Fibroblast of skin of back (primary cell): ENCODE measurements at regions not wholly inside any gene's neighbourhood (a gene's known extent, or its start where the extent isn't known, plus 50 kb on each side); places are given as distances from the start of the nearest gene placed in this dataset.

Source experiments
- DNase-seq: peaks from one replicate; pipeline ENCODE4 v3.0.0-alpha.2; 2013

- DNase-seq = peak; percentile 9
Observed at GRCh38 chr7:22909917-22910316, 87.3 kb upstream of the TOMM7 start.

DNA sequence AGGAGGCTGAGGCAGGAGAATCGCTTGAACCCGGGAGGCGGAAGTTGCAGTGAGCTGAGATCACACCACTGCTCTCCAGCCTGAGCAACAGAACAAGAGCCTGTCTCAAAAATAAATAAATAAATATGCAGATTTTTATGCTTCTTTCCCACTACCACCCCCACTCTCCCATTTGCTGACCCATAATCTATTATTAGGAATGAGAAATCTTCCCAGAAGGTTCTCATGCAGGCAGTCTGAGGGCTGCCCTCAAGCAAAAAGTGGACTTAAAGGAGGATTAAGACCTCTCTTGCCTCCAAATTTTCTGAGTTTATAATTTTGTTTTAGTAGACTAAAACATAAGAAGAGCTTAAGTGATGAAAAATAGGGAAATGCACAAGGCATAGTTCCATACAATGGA lies 85.2 kb upstream of the TOMM7 start:
- no peak for DNase-seq

GRCh38 chr7:22900784-22901183 lies 78.1 kb upstream of the TOMM7 start:
- DNase-seq = no peak

GRCh38 chr7:22900101-22900500 lies 77.5 kb upstream of the TOMM7 start:
- DNase-seq = no peak

DNA sequence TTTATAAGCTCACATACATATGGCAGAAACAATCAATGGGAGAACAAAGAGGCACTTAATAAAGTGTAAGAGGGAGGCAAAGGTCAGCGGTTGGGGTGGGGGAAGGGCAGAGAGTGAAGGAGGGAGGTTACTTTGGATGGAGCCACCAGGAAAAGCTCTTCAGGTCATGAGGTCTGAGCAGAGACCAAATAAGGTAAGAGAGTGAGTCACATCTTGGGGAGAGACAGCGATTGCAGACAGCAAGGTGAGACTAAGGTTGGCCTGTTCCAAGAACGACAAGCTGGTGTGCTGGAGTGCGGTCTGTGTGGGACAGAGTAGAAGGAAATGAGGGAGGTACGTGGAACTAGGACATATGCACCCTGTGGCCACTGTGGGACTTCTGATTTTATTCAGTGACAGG lies 74.3 kb upstream of the TOMM7 start:
- DNase-seq = no peak

DNA sequence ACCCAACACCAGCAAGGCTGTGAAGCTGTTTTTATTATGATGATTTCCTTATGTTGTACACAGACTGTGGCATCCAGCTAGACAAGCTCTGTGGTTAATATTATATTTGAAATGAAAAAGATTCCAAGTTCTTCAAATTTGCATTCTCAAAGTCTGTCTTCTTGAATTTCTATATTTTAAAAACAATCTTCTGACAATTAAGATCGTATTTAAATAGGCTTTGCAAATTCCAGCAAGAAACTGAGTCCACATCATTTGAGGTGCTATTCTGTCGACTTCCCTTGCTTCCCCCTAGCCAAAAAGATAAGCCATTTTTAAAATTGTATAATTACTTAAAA lies 73.1 kb upstream of the TOMM7 start:
- no peak for DNase-seq

GRCh38 chr7:22895140-22895827 lies 72.6 kb upstream of the TOMM7 start:
- peak; percentile 50 for DNase-seq

DNA sequence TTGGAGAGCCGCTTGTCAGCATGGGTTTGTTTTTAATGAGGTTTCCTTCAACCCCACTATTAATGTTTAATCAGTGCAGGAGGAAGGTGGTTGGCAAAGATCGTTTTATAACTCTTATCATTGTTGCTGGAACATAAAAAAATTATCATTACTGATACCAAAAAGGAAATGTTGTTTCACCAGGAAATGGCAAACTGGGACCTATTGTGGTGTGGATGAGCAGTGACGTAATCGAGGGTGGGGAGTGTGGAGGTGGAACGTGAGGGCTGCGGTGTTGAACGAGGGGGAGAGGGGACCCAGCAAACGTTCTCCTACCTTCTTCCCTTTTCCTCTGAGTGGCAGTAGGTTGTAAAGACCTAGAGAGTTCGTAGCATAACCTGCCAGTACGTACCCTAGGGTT lies 71.9 kb upstream of the TOMM7 start:
- no peak for DNase-seq

DNA sequence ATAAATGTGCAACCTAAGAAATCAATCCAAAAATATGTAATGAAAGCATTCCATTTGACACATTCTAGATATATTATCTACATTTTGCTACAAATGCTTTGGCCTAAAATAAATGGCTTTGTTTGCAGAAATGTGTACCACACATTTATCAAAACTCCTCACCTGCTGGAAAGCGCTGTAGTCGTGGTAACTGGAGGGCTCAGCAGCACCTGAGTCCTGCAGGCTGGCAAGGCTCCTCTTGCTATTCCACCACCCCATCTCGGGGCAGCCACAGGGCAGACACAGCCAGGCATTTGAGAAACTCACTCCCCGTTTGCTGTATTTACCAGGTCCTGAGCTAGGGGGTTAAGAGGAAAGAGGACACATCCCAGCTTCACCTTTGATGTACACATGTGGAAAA lies 68.1 kb upstream of the TOMM7 start:
- no peak for DNase-seq

GRCh38 chr7:22885797-22886261 lies 63.2 kb upstream of the TOMM7 start:
- DNase-seq = peak; percentile 36

DNA sequence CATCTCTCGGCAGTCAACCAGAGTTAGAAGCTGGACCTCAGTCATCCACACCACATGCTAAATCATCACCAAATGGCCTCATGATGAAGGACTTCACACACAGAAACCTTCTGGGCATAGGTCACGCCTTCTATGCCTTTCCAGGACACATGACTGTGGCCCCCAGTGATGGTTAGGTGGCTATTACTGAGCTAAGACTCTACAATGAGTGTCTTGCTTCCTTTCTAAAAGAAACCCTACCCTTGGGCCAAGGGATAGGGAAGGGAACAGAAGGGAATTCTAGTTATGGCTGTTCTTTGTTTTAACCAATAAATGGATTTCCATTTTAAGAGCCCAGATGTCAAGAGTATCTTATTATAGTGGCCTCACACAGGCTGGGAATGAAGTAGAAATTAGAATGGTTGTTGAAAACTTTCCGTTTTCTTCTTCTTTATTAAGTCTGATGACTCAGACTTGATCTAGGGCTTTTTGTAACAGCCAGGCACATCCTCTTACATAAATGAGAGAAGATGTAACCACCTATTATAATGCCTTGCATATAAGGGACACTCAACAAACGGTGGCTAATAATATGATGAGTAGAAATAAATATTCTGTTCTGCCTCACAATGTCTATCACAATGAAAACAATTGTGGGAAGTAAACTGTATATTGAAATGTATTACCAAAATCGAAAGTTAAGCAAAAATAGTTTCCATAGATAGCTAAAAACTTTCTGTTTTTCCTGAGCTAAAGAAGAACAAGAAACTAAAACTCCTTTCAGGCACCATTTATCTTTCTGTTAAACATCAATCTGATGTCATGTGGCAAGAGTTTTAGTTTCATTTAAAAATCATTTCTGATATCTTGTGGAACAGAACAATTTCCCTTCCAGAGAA lies 62.5 kb upstream of the TOMM7 start:
- no peak for DNase-seq

- no peak for DNase-seq
Observed at GRCh38 chr7:22882106-22882505, 59.5 kb upstream of the TOMM7 start.

DNA sequence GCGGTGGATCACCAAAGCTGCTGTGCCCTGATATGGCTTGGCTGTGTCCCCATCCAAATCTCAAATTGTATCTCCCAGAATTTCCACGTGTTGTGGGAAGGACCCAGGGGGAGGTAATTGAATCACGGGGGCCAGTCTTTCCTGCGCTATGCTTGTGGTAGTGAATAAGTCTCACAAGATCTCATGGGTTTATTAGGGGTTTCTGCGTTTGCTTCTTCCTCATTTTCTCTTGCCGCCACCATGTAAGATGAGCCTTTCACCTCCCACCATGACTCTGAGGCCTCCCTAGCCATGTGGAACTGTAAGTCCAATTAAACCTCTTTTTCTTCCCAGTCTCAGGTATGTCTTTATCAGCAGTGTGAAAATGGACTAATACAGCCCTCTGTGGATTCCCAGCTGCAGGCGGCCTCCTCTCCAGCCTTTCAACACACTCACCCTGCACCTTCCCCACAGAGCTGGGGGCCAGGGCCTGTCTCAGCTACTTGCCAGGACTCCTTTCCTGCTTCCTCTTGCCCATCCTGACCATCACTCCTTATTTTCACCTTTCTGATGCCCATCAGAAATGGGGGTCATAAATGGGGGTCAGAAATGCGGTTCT lies 57.2 kb upstream of the TOMM7 start:
- no peak for DNase-seq

DNA sequence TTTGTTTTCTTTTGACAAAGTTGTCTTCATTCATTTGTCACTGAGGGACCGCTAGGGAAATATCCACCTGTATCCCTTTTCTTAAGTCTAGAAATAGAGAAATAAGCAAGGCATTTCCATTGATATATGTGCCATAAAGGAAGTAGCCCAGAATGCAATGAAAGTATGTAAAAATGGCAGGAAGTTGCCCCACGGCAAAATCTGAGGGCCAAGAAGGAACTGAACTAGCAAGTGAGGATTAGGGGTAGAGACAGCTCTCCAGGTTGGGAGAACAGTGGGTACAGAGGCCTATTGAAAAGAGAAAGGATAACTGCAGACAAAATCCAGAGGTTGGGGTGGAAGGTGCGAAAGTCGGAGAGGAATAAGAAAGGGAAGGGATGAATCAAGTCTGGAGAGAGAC lies 56.6 kb upstream of the TOMM7 start:
- DNase-seq = no peak

GRCh38 chr7:22876986-22877729 lies 54.5 kb upstream of the TOMM7 start:
- no peak for DNase-seq

DNA sequence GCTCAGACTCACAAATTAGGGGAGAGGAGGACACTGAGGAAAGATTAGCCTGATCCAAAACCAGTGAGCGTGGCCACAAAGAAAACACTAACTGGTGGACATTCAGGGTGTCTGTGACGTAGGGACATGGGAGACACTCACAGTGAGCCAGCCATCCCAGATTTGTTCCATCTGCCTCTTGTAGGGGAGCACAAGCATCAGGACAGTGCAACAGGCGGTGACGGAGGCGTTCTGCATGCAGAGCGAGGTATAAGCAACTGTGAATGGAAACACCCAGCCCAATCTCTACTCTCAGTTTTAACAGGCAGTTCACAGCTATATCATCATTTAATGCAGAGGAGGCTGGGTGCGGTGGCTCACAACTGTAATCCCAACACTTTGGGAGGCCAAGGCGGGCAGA lies 52.8 kb upstream of the TOMM7 start:
- DNase-seq = no peak

DNA sequence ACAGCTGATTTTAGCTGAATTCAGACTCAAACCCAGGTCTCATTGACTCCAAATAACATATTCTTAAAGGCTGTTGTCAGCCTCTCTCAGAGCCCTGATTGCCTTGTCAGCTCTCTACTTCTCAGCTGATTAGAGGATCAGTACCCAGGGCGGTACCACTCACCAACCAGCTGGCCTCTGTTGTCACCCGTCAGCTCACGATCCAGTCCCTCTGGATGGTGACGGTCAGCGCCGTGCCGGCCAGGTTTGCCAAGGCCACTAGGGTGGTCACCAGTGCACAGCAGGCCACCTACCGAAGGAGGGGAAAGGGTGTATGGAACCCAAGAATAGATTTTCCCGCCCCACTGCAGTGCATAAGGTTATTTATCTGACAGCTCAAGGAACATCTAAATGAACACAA lies 52.3 kb upstream of the TOMM7 start:
- no peak for DNase-seq
